ENCODE measurements at regions not wholly inside any gene's neighbourhood (a gene's known extent, or its start where the extent isn't known, plus 50 kb on each side); places are given as distances from the start of the nearest gene placed in this dataset.

DNA sequence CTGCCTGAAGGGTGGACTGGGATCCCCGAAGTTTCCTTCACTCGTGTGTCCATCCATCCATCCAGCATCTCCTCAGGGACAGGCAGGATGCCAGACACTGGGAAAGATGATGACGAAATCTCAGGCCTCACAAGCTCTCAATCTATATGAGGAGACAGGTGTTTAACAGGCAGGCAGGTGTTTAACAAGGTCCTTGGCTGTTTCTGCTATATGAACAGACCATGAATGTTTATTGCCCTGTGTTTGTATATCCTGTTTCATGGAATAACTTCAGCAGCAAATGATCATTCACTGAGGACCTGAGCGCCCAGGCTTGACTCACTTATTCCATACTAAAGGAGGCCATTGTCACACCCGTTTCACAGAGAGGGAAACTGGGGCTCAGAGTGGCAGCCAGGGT lies 685.8 kb upstream of the HS6ST1 start:
- no peak for DNase-seq (ENCODE audit: low read depth)
- H3K4me3 ChIP-seq (ENCODE audit: low read depth, low read length): no peak overlapping the region
- TF ChIP-seq, protein P1, sequence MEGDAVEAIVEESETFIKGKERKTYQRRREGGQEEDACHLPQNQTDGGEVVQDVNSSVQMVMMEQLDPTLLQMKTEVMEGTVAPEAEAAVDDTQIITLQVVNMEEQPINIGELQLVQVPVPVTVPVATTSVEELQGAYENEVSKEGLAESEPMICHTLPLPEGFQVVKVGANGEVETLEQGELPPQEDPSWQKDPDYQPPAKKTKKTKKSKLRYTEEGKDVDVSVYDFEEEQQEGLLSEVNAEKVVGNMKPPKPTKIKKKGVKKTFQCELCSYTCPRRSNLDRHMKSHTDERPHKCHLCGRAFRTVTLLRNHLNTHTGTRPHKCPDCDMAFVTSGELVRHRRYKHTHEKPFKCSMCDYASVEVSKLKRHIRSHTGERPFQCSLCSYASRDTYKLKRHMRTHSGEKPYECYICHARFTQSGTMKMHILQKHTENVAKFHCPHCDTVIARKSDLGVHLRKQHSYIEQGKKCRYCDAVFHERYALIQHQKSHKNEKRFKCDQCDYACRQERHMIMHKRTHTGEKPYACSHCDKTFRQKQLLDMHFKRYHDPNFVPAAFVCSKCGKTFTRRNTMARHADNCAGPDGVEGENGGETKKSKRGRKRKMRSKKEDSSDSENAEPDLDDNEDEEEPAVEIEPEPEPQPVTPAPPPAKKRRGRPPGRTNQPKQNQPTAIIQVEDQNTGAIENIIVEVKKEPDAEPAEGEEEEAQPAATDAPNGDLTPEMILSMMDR (IDR thresholded peaks at IDR 0.05; ENCODE audit: insufficient read depth, low read length): no peak

DNA sequence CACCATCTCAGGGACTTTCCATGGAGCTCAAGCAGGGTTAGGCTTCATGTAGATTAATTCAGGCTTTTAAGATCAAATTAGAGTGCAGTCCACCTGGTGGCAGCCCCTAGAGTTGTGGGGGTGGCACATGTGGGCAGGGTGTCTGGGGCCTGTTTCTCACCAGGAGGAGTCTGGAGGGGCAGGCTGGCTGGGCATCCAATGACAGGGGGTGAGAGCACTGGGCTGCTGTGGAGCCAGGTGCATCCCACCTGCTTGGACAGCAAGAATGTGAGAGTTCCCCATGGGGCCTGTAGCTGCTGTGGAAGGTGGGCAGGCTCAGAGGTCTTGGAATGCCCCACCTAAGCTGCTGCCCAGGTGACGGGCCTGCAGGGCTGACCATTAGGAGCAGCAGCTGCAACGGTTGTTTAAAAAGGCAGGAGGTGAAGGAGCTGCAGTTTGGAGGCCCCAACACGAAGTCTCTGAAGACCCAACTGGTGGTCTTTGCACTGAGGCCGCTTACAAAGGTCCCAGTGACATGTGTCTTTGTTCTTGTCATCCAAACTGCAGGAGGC lies 686.3 kb upstream of the HS6ST1 start:
- no peak overlapping the region for H3K4me3 ChIP-seq (ENCODE audit: low read depth, low read length)
- DNase-seq (ENCODE audit: low read depth): no peak
- TF ChIP-seq, protein P1 (IDR thresholded peaks at IDR 0.05; ENCODE audit: insufficient read depth, low read length): no peak

DNA sequence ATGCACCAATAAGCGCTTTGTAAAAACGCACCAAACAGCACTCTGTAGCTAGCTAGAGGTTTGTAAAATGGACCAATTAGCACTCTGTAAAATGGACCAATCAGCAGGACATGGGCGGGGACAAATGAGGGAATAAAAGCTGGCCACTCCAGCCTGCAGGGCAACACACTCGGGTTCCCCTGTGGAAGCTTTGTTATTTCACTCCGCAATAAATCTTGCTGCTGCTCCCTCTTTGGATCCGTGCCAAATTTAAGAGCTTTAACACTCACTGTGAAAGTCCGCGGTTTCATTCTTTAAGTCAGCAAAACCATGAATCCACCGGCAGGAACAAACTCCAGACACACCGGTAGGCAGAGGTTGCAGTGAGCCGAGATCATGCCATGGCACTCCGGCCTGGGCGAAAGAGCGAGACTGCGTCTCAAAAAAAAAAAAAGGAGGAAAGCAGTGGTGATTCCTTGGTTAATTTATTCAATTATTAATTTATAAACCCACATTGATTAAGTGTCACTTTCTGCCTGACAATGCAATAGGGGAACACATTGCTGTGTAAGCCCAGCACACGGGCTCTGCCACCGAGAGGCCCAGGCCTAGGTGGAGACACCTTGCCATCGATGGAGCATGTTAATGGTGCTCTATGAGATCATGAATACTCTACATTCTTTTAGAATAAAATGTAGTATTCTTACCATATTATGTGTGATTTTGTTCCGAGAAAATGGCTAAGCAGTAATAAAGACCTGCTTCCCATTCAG lies 687.6 kb upstream of the HS6ST1 start:
- DNase-seq (ENCODE audit: low read depth): no peak
- TF ChIP-seq, protein P1 (IDR thresholded peaks at IDR 0.05; ENCODE audit: insufficient read depth, low read length): no peak
- no peak overlapping the region for H3K4me3 ChIP-seq (ENCODE audit: low read depth, low read length)

DNA sequence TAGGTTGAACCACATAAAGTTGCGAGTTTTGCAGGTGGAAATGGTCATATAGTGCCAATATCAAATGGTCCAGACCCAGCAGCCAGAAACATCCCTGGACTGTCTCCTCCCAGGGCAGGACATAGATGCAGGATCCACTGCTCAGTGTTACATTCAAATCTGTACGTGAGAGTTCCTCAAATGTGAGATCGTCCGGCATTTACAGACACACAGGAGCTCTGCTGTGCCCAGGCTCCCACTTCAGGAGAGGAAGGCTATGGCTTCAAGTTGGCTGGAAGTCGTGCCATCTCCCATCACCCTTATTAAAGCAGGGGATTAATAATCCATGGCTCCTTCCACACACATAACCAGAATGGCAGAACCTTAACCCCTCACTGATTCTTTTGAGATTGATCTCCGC lies 688.2 kb upstream of the HS6ST1 start:
- no peak overlapping the region for H3K4me3 ChIP-seq (ENCODE audit: low read depth, low read length)
- TF ChIP-seq, protein P1 (IDR thresholded peaks at IDR 0.05; ENCODE audit: insufficient read depth, low read length): no peak
- DNase-seq (ENCODE audit: low read depth): no peak

DNA sequence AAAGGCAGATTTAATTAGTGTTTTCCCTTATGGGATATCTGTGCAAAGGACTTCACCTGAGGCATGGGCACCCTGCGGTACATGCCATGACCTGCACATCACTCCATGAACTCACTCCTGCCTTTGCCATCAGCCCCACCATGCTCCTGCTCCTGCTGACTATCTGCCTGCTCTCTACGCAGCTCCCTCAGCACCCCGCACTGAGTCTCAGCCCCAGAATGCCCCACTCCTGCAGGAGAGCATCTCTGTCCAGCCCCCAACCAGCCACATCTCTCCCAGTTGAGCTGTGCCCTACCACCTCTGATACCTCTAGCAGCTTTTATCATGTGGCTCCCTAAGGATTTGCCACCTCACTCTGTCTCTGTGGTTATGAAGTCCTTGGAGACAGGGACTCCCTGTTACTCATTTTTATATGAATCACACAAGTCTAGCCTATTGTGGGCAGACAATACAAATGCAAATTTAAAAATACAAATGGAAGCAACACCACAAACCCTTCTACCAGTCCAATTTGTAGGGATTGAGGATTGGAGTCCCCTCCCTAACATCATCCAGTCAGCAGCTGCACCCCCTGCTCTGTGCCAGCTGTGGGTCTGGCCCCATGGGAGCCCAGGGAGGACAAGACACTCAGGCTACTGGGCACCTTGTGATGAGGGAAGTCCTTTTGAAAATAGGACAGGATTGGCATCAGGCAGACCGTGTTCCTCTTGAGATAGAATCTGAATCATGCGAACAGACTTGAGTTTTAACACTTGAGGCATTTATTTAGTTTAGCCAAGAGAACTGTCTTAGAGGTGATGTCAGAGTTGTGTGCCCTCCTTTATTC lies 689.6 kb upstream of the HS6ST1 start:
- no peak overlapping the region for H3K4me3 ChIP-seq (ENCODE audit: low read depth, low read length)
- TF ChIP-seq, protein P1 (IDR thresholded peaks at IDR 0.05; ENCODE audit: insufficient read depth, low read length): no peak
- no peak for DNase-seq (ENCODE audit: low read depth)

DNA sequence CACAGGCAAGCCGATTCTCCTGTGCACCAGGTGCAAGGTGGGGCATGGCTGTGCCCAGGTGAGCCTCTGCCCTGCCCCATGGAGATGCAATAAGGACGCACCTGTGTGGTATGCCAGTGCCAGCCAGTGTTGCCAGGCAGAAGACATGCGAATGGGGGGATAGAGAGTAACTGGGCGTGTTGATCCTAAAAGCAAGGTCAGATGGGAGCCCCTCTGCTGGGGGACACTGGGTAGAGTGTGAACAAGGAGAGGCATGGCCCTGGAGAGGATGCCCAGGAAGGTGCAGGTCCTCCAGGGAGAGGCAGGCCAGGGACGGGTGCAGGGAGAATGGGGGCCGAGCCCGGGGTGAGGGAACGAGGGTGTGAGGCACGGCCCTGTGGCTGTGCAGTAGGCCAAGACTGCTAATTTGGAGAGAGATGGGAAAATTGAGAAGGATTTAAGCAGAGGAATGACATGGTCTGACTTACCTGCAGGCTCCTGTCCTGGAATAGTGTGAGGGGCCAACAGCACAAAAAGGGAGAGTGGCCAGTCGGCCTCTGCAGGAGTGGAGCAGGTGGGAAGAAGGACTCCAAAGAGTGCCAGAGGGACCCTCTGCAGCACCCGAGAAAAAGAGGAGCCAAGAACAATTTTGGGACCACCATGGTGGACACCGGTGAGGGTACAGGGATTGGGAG lies 690.4 kb upstream of the HS6ST1 start:
- TF ChIP-seq, protein P1 (IDR thresholded peaks at IDR 0.05; ENCODE audit: insufficient read depth, low read length): no peak
- no peak overlapping the region for H3K4me3 ChIP-seq (ENCODE audit: low read depth, low read length)

More for the DNA sequence above, 690.4 kb upstream of the HS6ST1 start:
- DNase-seq (ENCODE audit: low read depth): no peak

Data from fibroblast of the aortic adventitia (primary cell).